ENCODE measurements at regions not wholly inside any gene's neighbourhood (a gene's known extent, or its start where the extent isn't known, plus 50 kb on each side); places are given as distances from the start of the nearest gene placed in this dataset.

GRCh38 chr17:70615831-70616230 is 446.5 kb downstream of the KCNJ2 start:
- no peaks in the 10 kb centered on the region for H3K27me3 ChIP-seq (ENCODE audit: control insufficient read depth in 2 of 2, insufficient read depth in 1 of 2, low read length in 1 of 2)
- H3K9me3 ChIP-seq (ENCODE audit: control insufficient read depth in 2 of 2, insufficient read depth in 1 of 2, low read length in 1 of 2) = no peaks in the 10 kb centered on the region
- 93% methylated on average over 2 of the region's 2 CpGs for WGBS
- no peak overlapping the region for H3K4me3 ChIP-seq (ENCODE audit: low read length in 2 of 2)
- no peaks in the 10 kb centered on the region for H3K4me1 ChIP-seq (ENCODE audit: control insufficient read depth in 2 of 2, insufficient read depth in 2 of 2, low read length in 2 of 2)
- H3K27ac ChIP-seq (ENCODE audit: low read depth in 1 of 2, low read length in 1 of 2) = no peak overlapping the region
- H3K36me3 ChIP-seq (ENCODE audit: control insufficient read depth in 2 of 2, insufficient read depth in 2 of 2, low read length in 1 of 2) = no peaks in the 10 kb centered on the region
- no peak for DNase-seq (ENCODE audit: low read depth in 6 of 9, low spot score in 9 of 9)

DNA sequence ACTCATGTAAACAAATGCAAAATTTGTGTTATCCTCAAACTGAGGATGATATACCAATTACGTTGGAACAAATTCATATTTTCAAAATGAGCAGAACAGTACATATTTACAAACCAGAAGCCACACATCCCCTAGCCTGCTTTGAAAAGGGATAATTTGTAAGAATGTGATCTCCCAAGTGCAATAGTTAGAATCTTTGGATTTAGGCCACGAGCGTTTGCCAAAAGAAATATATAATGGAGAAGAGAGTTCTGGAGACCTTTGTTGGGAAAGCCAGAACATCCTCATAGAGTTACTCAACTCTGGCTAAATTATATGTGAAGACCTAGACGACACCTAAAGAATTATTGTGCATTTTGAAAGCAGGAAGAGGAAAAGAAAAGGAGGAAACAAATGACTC is 449.3 kb downstream of the KCNJ2 start:
- no peak for DNase-seq (ENCODE audit: low read depth in 6 of 9, low spot score in 9 of 9)
- Histone ChIP-seq H3K36me3 (ENCODE audit: control insufficient read depth in 2 of 2, insufficient read depth in 2 of 2, low read length in 1 of 2) (no peaks in the 10 kb centered on the region), H3K9me3 (ENCODE audit: control insufficient read depth in 2 of 2, insufficient read depth in 1 of 2, low read length in 1 of 2) (no peaks in the 10 kb centered on the region), H3K27me3 (ENCODE audit: control insufficient read depth in 2 of 2, insufficient read depth in 1 of 2, low read length in 1 of 2) (no peaks in the 10 kb centered on the region), H3K27ac (ENCODE audit: low read depth in 1 of 2, low read length in 1 of 2) (no peak overlapping the region), H3K4me3 (ENCODE audit: low read length in 2 of 2) (no peak overlapping the region), H3K4me1 (ENCODE audit: control insufficient read depth in 2 of 2, insufficient read depth in 2 of 2, low read length in 2 of 2) (no peaks in the 10 kb centered on the region)
- 87% methylated on average over 4 of the region's 4 CpGs for WGBS

- no peaks in the 10 kb centered on the region for H3K27me3 ChIP-seq (ENCODE audit: control insufficient read depth in 2 of 2, insufficient read depth in 1 of 2, low read length in 1 of 2)
- H3K36me3 ChIP-seq (ENCODE audit: control insufficient read depth in 2 of 2, insufficient read depth in 2 of 2, low read length in 1 of 2) = no peaks in the 10 kb centered on the region
- H3K4me3 ChIP-seq (ENCODE audit: low read length in 2 of 2) = no peak overlapping the region
- 94% methylated on average over 5 of the region's 5 CpGs for WGBS
- H3K27ac ChIP-seq (ENCODE audit: low read depth in 1 of 2, low read length in 1 of 2) = no peak overlapping the region
- H3K4me1 ChIP-seq (ENCODE audit: control insufficient read depth in 2 of 2, insufficient read depth in 2 of 2, low read length in 2 of 2) = no peaks in the 10 kb centered on the region
- H3K9me3 ChIP-seq (ENCODE audit: control insufficient read depth in 2 of 2, insufficient read depth in 1 of 2, low read length in 1 of 2) = no peaks in the 10 kb centered on the region
- no peak for DNase-seq (ENCODE audit: low read depth in 6 of 9, low spot score in 9 of 9)
Measured at GRCh38 chr17:70621566-70621965, 452.2 kb downstream of the KCNJ2 start.

- Histone ChIP-seq H3K27me3 (ENCODE audit: control insufficient read depth in 2 of 2, insufficient read depth in 1 of 2, low read length in 1 of 2) (no peaks in the 10 kb centered on the region), H3K9me3 (ENCODE audit: control insufficient read depth in 2 of 2, insufficient read depth in 1 of 2, low read length in 1 of 2) (no peaks in the 10 kb centered on the region), H3K4me1 (ENCODE audit: control insufficient read depth in 2 of 2, insufficient read depth in 2 of 2, low read length in 2 of 2) (no peaks in the 10 kb centered on the region), H3K27ac (ENCODE audit: low read depth in 1 of 2, low read length in 1 of 2) (no peak overlapping the region), H3K4me3 (ENCODE audit: low read length in 2 of 2) (no peak overlapping the region), H3K36me3 (ENCODE audit: control insufficient read depth in 2 of 2, insufficient read depth in 2 of 2, low read length in 1 of 2) (no peaks in the 10 kb centered on the region)
- 42% methylated on average over 12 of the region's 12 CpGs for WGBS
- DNase-seq (ENCODE audit: low read depth in 6 of 9, low spot score in 9 of 9) = peak in 8 of 9 donors; percentile 21 to 72 (median 34)
Measured at GRCh38 chr17:70622368-70623260, 453.3 kb downstream of the KCNJ2 start.

- Histone ChIP-seq H3K9me3 (ENCODE audit: control insufficient read depth in 2 of 2, insufficient read depth in 1 of 2, low read length in 1 of 2) (no peaks in the 10 kb centered on the region), H3K4me1 (ENCODE audit: control insufficient read depth in 2 of 2, insufficient read depth in 2 of 2, low read length in 2 of 2) (no peaks in the 10 kb centered on the region), H3K36me3 (ENCODE audit: control insufficient read depth in 2 of 2, insufficient read depth in 2 of 2, low read length in 1 of 2) (no peaks in the 10 kb centered on the region), H3K27ac (ENCODE audit: low read depth in 1 of 2, low read length in 1 of 2) (no peak overlapping the region), H3K27me3 (ENCODE audit: control insufficient read depth in 2 of 2, insufficient read depth in 1 of 2, low read length in 1 of 2) (no peaks in the 10 kb centered on the region), H3K4me3 (ENCODE audit: low read length in 2 of 2) (no peak overlapping the region)
- DNase-seq (ENCODE audit: low read depth in 6 of 9, low spot score in 9 of 9) = no peak
Measured at GRCh38 chr17:70624211-70624610, 454.9 kb downstream of the KCNJ2 start.

DNA sequence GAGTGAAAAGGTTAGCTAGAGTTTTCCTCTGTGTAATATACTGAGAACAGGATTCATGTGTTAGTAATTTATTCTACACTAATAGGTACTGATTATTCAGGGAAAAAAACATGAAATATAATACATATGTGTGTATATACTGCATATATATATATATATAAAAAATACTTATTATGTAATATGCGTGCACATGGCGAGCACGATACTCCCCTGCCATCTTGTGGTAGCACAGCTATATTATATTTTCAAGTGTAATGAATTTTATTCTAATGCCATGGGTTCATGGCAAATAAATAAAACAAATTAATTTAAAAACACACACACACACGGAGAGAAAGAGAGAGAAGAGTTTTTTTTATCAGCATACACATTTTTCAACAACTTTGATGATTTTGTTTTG is 460.6 kb downstream of the KCNJ2 start:
- Histone ChIP-seq H3K27ac (ENCODE audit: low read depth in 1 of 2, low read length in 1 of 2) (no peak overlapping the region), H3K36me3 (ENCODE audit: control insufficient read depth in 2 of 2, insufficient read depth in 2 of 2, low read length in 1 of 2) (no peaks in the 10 kb centered on the region), H3K9me3 (ENCODE audit: control insufficient read depth in 2 of 2, insufficient read depth in 1 of 2, low read length in 1 of 2) (no peaks in the 10 kb centered on the region), H3K4me3 (ENCODE audit: low read length in 2 of 2) (no peak overlapping the region), H3K4me1 (ENCODE audit: control insufficient read depth in 2 of 2, insufficient read depth in 2 of 2, low read length in 2 of 2) (no peaks in the 10 kb centered on the region), H3K27me3 (ENCODE audit: control insufficient read depth in 2 of 2, insufficient read depth in 1 of 2, low read length in 1 of 2) (no peaks in the 10 kb centered on the region)
- WGBS = 34% methylated on average over 4 of the region's 4 CpGs
- no peak for DNase-seq (ENCODE audit: low read depth in 6 of 9, low spot score in 9 of 9)

- DNase-seq (ENCODE audit: low read depth in 6 of 9, low spot score in 9 of 9) = peak in 6 of 9 donors; percentile 6 to 51 (median 27)
- no peaks in the 10 kb centered on the region for H3K27me3 ChIP-seq (ENCODE audit: control insufficient read depth in 2 of 2, insufficient read depth in 1 of 2, low read length in 1 of 2)
Measured at GRCh38 chr17:70636517-70637133, 467.3 kb downstream of the KCNJ2 start.

GRCh38 chr17:70642059-70642458 is 472.7 kb downstream of the KCNJ2 start:
- Histone ChIP-seq H3K27me3 (ENCODE audit: control insufficient read depth in 2 of 2, insufficient read depth in 1 of 2, low read length in 1 of 2) (no peaks in the 10 kb centered on the region), H3K4me3 (ENCODE audit: low read length in 2 of 2) (no peak overlapping the region), H3K4me1 (ENCODE audit: control insufficient read depth in 2 of 2, insufficient read depth in 2 of 2, low read length in 2 of 2) (no peaks in the 10 kb centered on the region), H3K27ac (ENCODE audit: low read depth in 1 of 2, low read length in 1 of 2) (no peak overlapping the region), H3K36me3 (ENCODE audit: control insufficient read depth in 2 of 2, insufficient read depth in 2 of 2, low read length in 1 of 2) (no peaks in the 10 kb centered on the region), H3K9me3 (ENCODE audit: control insufficient read depth in 2 of 2, insufficient read depth in 1 of 2, low read length in 1 of 2) (no peaks in the 10 kb centered on the region)
- 66% methylated on average over 2 of the region's 2 CpGs for WGBS
- DNase-seq (ENCODE audit: low read depth in 6 of 9, low spot score in 9 of 9) = no peak

More at GRCh38 chr17:70636517-70637133, 467.3 kb downstream of the KCNJ2 start:
- Histone ChIP-seq H3K9me3 (ENCODE audit: control insufficient read depth in 2 of 2, insufficient read depth in 1 of 2, low read length in 1 of 2) (no peaks in the 10 kb centered on the region), H3K27ac (ENCODE audit: low read depth in 1 of 2, low read length in 1 of 2) (no peak overlapping the region), H3K4me1 (ENCODE audit: control insufficient read depth in 2 of 2, insufficient read depth in 2 of 2, low read length in 2 of 2) (no peaks in the 10 kb centered on the region), H3K4me3 (ENCODE audit: low read length in 2 of 2) (no peak overlapping the region), H3K36me3 (ENCODE audit: control insufficient read depth in 2 of 2, insufficient read depth in 2 of 2, low read length in 1 of 2) (no peaks in the 10 kb centered on the region)
- 54% methylated on average over 2 of the region's 2 CpGs for WGBS

- no peaks in the 10 kb centered on the region for H3K27me3 ChIP-seq (ENCODE audit: control insufficient read depth in 2 of 2, insufficient read depth in 1 of 2, low read length in 1 of 2)
- WGBS = 77% methylated on average over 2 of the region's 2 CpGs
- no peaks in the 10 kb centered on the region for H3K36me3 ChIP-seq (ENCODE audit: control insufficient read depth in 2 of 2, insufficient read depth in 2 of 2, low read length in 1 of 2)
- no peaks in the 10 kb centered on the region for H3K4me1 ChIP-seq (ENCODE audit: control insufficient read depth in 2 of 2, insufficient read depth in 2 of 2, low read length in 2 of 2)
- no peak overlapping the region for H3K27ac ChIP-seq (ENCODE audit: low read depth in 1 of 2, low read length in 1 of 2)
- H3K9me3 ChIP-seq (ENCODE audit: control insufficient read depth in 2 of 2, insufficient read depth in 1 of 2, low read length in 1 of 2) = no peaks in the 10 kb centered on the region
- peak in 5 of 9 donors; percentile 5 to 54 (median 14) for DNase-seq (ENCODE audit: low read depth in 6 of 9, low spot score in 9 of 9)
- no peak overlapping the region for H3K4me3 ChIP-seq (ENCODE audit: low read length in 2 of 2)
Measured at GRCh38 chr17:70644096-70644495, 474.8 kb downstream of the KCNJ2 start.
